A673 (cell line): ENCODE measurements at regions not wholly inside any gene's neighbourhood (a gene's known extent, or its start where the extent isn't known, plus 50 kb on each side); places are given as distances from the start of the nearest gene placed in this dataset.

Source experiments
- BruUV-seq: library from RNA; stranded (reverse); fragments of 400-500 nt; replicated peaks from 2 replicates; lab custom pipeline; 2021; lab: Mats Ljungman, UMichigan
- CTCF ChIA-PET: fragments of 300-600 bp; sonication (Branson Sonifier 250); formaldehyde crosslinking; loops from one replicate; lab custom pipeline; 2022; ENCODE audit warnings: antibody characterized with exemption; lab: Charles Lee
- POLR2A ChIA-PET: fragments of 300-600 bp; sonication (Branson Sonifier 250); formaldehyde crosslinking; loops from one replicate; lab custom pipeline; 2022; ENCODE audit warnings: antibody characterized with exemption; ENCODE audit not compliant: low non-redundant PET; lab: Charles Lee
- DNase-seq: peaks from one replicate; pipeline ENCODE4 v3.0.0-alpha.2; 2015; ENCODE audit warnings: low spot score
- H3K27ac ChIP-seq: fragments of 200-600 bp; sonication (generic); 2 replicates; pipeline ENCODE4 v1.5.1; 2016; ENCODE audit warnings: mixed run types, low read depth, mild to moderate bottlenecking, mixed read lengths, antibody characterized with exemption, low read length; ENCODE audit not compliant: poor library complexity, severe bottlenecking
- H3K27me3 ChIP-seq: fragments of 200-600 bp; sonication (generic); replicated peaks from 2 replicates; pipeline ENCODE4 v1.6.1; 2017; ENCODE audit warnings: mixed run types, low read depth, mild to moderate bottlenecking, mixed read lengths, antibody characterized with exemption, low read length; ENCODE audit not compliant: insufficient read depth, poor library complexity
- H3K36me3 ChIP-seq: fragments of 200-600 bp; sonication (generic); 2 replicates; pipeline ENCODE4 v1.6.1; 2016; ENCODE audit warnings: mixed run types, mild to moderate bottlenecking, mixed read lengths, antibody characterized with exemption, low read length; ENCODE audit not compliant: insufficient read depth, poor library complexity, severe bottlenecking
- H3K4me1 ChIP-seq: fragments of 200-600 bp; sonication (generic); 2 replicates; pipeline ENCODE4 v1.6.1; 2017; ENCODE audit warnings: mixed run types, mild to moderate bottlenecking, mixed read lengths, antibody characterized with exemption, low read length; ENCODE audit not compliant: insufficient read depth, poor library complexity, severe bottlenecking
- H3K4me3 ChIP-seq: fragments of 200-600 bp; sonication (generic); 2 replicates; pipeline ENCODE4 v1.5.1; 2016; ENCODE audit warnings: low read depth, mixed run types, mild to moderate bottlenecking, mixed read lengths, low read length; ENCODE audit not compliant: poor library complexity, severe bottlenecking
- H3K9me3 ChIP-seq: fragments of 200-600 bp; sonication (generic); 2 replicates; pipeline ENCODE4 v1.6.1; 2016; ENCODE audit warnings: mixed run types, low read depth, mild to moderate bottlenecking, mixed read lengths, antibody characterized with exemption, low read length; ENCODE audit not compliant: poor library complexity, severe bottlenecking
- EZH2 ChIP-seq: fragments of 200-600 bp; sonication (generic); IDR thresholded peaks from 2 replicates; pipeline ENCODE4 v1.6.1; 2017; ENCODE audit warnings: borderline replicate concordance, low read depth, mild to moderate bottlenecking, mixed read lengths, antibody characterized with exemption, low read length; ENCODE audit not compliant: poor library complexity, severe bottlenecking
- intact Hi-C: fragments of 100-400 bp; cut with micrococcal nuclease; formaldehyde crosslinking; loops from one replicate; pipeline ENCODE4 v1.10.0; 2022; ENCODE audit not compliant: unreplicated experiment
- TF ChIP-seq, protein P1 (sequence below): fragments of 300-800, 200-600 bp; sonication (generic); conservative IDR thresholded peaks from 2 replicates; pipeline ENCODE4 v1.5.1; 2017; ENCODE audit warnings: low read depth, mild to moderate bottlenecking, antibody characterized with exemption, low read length, moderate library complexity, mixed read lengths

DNA sequence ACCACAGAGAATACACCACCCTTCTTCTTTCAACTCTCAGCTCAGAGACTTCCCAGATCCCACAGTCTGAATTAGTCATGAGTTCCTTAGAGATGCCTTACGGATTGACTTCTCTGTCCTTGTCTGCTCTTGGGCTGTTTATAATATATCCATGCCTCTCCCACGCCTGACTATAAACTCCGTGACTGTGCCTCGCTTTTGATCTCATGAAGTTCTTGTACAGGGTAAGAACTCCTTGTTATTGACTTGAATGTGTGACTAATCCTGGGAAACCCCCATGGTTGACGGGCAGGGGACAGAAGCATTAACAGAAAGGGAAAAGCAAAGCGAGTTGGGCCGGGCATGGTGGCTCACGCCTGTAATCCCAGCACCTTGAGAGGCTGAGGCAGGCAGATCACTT lies 62.4 kb upstream of the POU2AF1 start:
- H3K4me1 ChIP-seq = peaks cover 17% of the 10 kb centered on the region
- TF ChIP-seq, protein P1, sequence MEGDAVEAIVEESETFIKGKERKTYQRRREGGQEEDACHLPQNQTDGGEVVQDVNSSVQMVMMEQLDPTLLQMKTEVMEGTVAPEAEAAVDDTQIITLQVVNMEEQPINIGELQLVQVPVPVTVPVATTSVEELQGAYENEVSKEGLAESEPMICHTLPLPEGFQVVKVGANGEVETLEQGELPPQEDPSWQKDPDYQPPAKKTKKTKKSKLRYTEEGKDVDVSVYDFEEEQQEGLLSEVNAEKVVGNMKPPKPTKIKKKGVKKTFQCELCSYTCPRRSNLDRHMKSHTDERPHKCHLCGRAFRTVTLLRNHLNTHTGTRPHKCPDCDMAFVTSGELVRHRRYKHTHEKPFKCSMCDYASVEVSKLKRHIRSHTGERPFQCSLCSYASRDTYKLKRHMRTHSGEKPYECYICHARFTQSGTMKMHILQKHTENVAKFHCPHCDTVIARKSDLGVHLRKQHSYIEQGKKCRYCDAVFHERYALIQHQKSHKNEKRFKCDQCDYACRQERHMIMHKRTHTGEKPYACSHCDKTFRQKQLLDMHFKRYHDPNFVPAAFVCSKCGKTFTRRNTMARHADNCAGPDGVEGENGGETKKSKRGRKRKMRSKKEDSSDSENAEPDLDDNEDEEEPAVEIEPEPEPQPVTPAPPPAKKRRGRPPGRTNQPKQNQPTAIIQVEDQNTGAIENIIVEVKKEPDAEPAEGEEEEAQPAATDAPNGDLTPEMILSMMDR = no peak
- TF ChIP-seq EZH2 = no peak
- H3K27ac ChIP-seq = no peak overlapping the region
- DNase-seq = no peak
- intact Hi-C loops = no loop called here
- POLR2A ChIA-PET = no interaction called here
- no peaks in the 10 kb centered on the region for H3K36me3 ChIP-seq
- no peaks in the 10 kb centered on the region for H3K9me3 ChIP-seq
- BruUV-seq = no TSS peak
- no peaks in the 10 kb centered on the region for H3K27me3 ChIP-seq
- H3K4me3 ChIP-seq = no peak overlapping the region
- CTCF ChIA-PET = interaction anchor here (1.7 kb wide), 1 partner anchor 12 kb away, joined by 6 read pairs; no protein-coding TSS in a partner anchor

DNA sequence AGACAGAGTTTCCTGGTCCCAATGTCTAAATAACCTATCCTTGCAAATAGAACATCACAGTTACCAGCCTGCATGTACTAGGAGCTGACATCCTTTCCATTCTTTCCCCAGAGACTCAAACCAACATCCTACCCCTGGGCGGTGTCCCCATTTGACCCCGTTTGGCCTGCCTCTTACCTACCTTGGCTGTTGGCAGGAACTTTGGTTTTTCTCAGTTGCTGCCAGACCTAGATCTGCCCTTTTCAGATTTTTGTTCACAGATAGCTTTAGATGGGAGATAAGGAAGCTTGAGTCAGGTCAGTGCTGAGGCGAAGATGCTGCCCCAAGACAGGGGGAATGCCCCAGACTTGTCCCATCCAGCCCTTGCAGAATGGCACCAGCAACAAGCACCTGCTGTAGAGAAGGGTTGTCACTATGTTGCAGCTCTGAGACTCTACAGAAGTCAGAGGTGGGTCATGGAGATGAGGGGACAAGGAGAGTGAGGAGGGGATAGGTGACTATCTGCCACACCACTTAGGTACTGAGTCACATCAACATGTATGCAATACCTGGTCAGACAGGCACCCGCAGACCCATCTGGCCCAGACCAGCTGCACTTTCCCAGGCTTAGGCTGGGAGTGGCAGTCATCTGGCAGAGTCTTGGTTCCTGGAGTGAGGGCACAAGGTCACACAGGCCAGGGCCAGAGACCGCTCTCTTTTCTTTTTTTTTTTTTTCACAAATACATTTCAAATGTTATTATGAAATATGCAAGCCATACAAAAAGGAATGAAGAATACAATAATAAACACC lies 61.5 kb upstream of the POU2AF1 start:
- POLR2A ChIA-PET = no interaction called here
- H3K27ac ChIP-seq = no peak overlapping the region
- no peaks in the 10 kb centered on the region for H3K36me3 ChIP-seq
- DNase-seq = no peak
- H3K27me3 ChIP-seq = no peaks in the 10 kb centered on the region
- intact Hi-C loops = no loop called here
- no peak overlapping the region for H3K4me3 ChIP-seq
- CTCF ChIA-PET = interaction anchor here (1.7 kb wide), 1 partner anchor 12 kb away, joined by 6 read pairs; no protein-coding TSS in a partner anchor
- peaks cover 13% of the 10 kb centered on the region for H3K4me1 ChIP-seq
- no peaks in the 10 kb centered on the region for H3K9me3 ChIP-seq
- TF ChIP-seq, protein P1 = no peak
- TF ChIP-seq EZH2 = no peak
- BruUV-seq = no TSS peak

DNA sequence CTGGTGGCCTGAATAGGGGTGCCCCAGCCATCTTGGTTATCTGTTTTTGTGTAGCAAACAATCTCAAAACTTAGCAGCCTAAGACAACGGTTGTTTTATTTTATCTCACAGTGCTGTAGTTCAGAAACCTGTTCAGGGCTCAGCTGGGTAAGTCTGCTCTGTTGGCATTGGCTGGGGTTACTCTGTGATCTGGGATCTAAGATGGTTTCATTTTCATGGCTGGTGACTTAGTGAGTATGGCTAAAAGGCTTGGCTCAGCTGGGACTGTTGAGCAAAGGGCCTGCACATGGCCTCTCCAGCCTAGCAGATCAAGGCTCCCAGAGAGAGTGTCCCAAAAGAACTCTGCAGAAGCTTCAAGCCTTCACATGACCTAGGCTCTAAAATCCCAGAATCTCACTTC lies 60.8 kb upstream of the POU2AF1 start:
- ChIA-PET POLR2A (no interaction called here), CTCF (no interaction called here)
- intact Hi-C loops = no loop called here
- Histone ChIP-seq H3K27me3 (no peaks in the 10 kb centered on the region), H3K9me3 (no peaks in the 10 kb centered on the region), H3K36me3 (no peaks in the 10 kb centered on the region), H3K4me1 (peaks cover 13% of the 10 kb centered on the region), H3K4me3 (no peak overlapping the region), H3K27ac (no peak overlapping the region)
- TF ChIP-seq, protein P1 = no peak
- TF ChIP-seq EZH2 = no peak
- DNase-seq = no peak
- BruUV-seq = no TSS peak
